ENCODE measurements at regions not wholly inside any gene's neighbourhood (a gene's known extent, or its start where the extent isn't known, plus 50 kb on each side); places are given as distances from the start of the nearest gene placed in this dataset.

- no peaks in the 10 kb centered on the region for H3K9me3 ChIP-seq (ENCODE audit: control insufficient read depth, insufficient read depth, low read depth, low read length)
- BruUV-seq (replicated peaks) = no TSS peak
- no peak overlapping the region for H3K27ac ChIP-seq (ENCODE audit: low read length)
- in situ Hi-C loops (cut with HindIII; ENCODE audit: low pct_unique_long_range_greater_than_20kb, low sequenced_read_pairs) = no loop called here
- H3K4me1 ChIP-seq (ENCODE audit: control insufficient read depth, insufficient read depth, low read length) = no peaks in the 10 kb centered on the region
- no peak for DNase-seq (ENCODE audit: low read depth, low spot score)
- ChIA-PET CTCF (no interaction called here), POLR2A (no interaction called here)
- H3K36me3 ChIP-seq (ENCODE audit: control insufficient read depth, insufficient read depth, low read length) = no peaks in the 10 kb centered on the region
- H3K27me3 ChIP-seq (ENCODE audit: control insufficient read depth, insufficient read depth, low read length) = no peaks in the 10 kb centered on the region
- no peak overlapping the region for H3K4me3 ChIP-seq (ENCODE audit: low read depth in 2 of 2, low read length in 2 of 2)
- no peak for ATAC-seq
- no peak for TF ChIP-seq TCF7L2 (IDR thresholded peaks at IDR 0.05; ENCODE audit: low read depth, low read length)
- TF ChIP-seq REST (IDR thresholded peaks at IDR 0.05; ENCODE audit: insufficient read depth in 1 of 2, low read depth in 2 of 2, low read length in 1 of 2) = no peak
- no peak for TF ChIP-seq SIN3A (IDR thresholded peaks at IDR 0.05; ENCODE audit: borderline replicate concordance, insufficient read depth, low read depth, low read length)
- TF ChIP-seq POLR2AphosphoS5 (IDR thresholded peaks at IDR 0.05; ENCODE audit: low read depth, low read length) = no peak
- TF ChIP-seq CTCF (IDR thresholded peaks at IDR 0.05) = no peak
- intact Hi-C loops (cut with micrococcal nuclease; ENCODE audit: unreplicated experiment) = no loop called here
Measured at GRCh38 chr1:199007423-199007822, 368.6 kb downstream of the PTPRC start.

- in situ Hi-C loops (cut with HindIII; ENCODE audit: low pct_unique_long_range_greater_than_20kb, low sequenced_read_pairs) (no loop called here), intact Hi-C loops (cut with micrococcal nuclease; ENCODE audit: unreplicated experiment) (no loop called here)
- CTCF ChIA-PET = interaction anchor here (0.6 kb wide), 1 partner anchor 517 kb away, joined by 3 read pairs; no protein-coding TSS in a partner anchor
- no TSS peak for BruUV-seq (replicated peaks)
- no peaks in the 10 kb centered on the region for H3K4me1 ChIP-seq (ENCODE audit: control insufficient read depth, insufficient read depth, low read length)
- DNase-seq (ENCODE audit: low read depth, low spot score) = no peak
- no peaks in the 10 kb centered on the region for H3K9me3 ChIP-seq (ENCODE audit: control insufficient read depth, insufficient read depth, low read depth, low read length)
- H3K4me3 ChIP-seq (ENCODE audit: low read depth in 2 of 2, low read length in 2 of 2) = no peak overlapping the region
- no peaks in the 10 kb centered on the region for H3K36me3 ChIP-seq (ENCODE audit: control insufficient read depth, insufficient read depth, low read length)
- no peak overlapping the region for H3K27ac ChIP-seq (ENCODE audit: low read length)
- ATAC-seq = no peak
- TF ChIP-seq REST (IDR thresholded peaks at IDR 0.05; ENCODE audit: insufficient read depth in 1 of 2, low read depth in 2 of 2, low read length in 1 of 2) (no peak), POLR2AphosphoS5 (IDR thresholded peaks at IDR 0.05; ENCODE audit: low read depth, low read length) (no peak), SIN3A (IDR thresholded peaks at IDR 0.05; ENCODE audit: borderline replicate concordance, insufficient read depth, low read depth, low read length) (no peak), CTCF (IDR thresholded peaks at IDR 0.05) (no peak), TCF7L2 (IDR thresholded peaks at IDR 0.05; ENCODE audit: low read depth, low read length) (no peak)
- POLR2A ChIA-PET = interaction anchor here (0.6 kb wide), 1 partner anchor 41 kb away, joined by 3 read pairs; no protein-coding TSS in a partner anchor
- no peaks in the 10 kb centered on the region for H3K27me3 ChIP-seq (ENCODE audit: control insufficient read depth, insufficient read depth, low read length)
Measured at GRCh38 chr1:199009447-199009846, 370.6 kb downstream of the PTPRC start.
